ENCODE measurements at regions not wholly inside any gene's neighbourhood (a gene's known extent, or its start where the extent isn't known, plus 50 kb on each side); places are given as distances from the start of the nearest gene placed in this dataset.

DNA sequence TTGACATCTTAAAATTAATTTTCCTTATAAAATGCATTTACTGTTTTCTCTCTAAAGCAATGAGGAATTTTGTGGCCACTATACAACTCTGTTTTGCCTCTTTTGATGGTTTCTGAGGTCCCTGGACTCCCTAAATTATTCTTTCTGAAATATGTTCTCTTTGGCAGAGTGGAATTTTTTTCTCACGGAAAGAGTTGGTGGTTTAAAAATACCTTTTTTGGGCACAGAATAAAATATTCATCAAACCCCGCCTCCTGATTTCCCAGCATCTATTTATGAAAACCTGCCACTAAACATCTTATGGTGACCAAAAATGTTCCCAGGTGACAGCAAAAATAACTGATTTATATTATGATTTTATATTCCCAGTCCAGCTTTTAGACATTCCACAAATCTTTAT lies 165.3 kb upstream of the SYT6 start:
- no peak for DNase-seq (ENCODE audit: unreplicated experiment)
- Mint-ChIP-seq H3K4me1 (ENCODE audit: insufficient read depth, unreplicated experiment) (no peaks in the 10 kb centered on the region), H3K27ac (ENCODE audit: low read depth, unreplicated experiment) (no peak overlapping the region), H3K4me3 (ENCODE audit: unreplicated experiment) (no peak overlapping the region), H3K36me3 (ENCODE audit: insufficient read depth, unreplicated experiment) (no peaks in the 10 kb centered on the region), H3K9me3 (ENCODE audit: unreplicated experiment) (peaks cover 6% of the 10 kb centered on the region), H3K27me3 (ENCODE audit: insufficient read depth, unreplicated experiment) (no peaks in the 10 kb centered on the region)
- TF ChIP-seq, protein P1, sequence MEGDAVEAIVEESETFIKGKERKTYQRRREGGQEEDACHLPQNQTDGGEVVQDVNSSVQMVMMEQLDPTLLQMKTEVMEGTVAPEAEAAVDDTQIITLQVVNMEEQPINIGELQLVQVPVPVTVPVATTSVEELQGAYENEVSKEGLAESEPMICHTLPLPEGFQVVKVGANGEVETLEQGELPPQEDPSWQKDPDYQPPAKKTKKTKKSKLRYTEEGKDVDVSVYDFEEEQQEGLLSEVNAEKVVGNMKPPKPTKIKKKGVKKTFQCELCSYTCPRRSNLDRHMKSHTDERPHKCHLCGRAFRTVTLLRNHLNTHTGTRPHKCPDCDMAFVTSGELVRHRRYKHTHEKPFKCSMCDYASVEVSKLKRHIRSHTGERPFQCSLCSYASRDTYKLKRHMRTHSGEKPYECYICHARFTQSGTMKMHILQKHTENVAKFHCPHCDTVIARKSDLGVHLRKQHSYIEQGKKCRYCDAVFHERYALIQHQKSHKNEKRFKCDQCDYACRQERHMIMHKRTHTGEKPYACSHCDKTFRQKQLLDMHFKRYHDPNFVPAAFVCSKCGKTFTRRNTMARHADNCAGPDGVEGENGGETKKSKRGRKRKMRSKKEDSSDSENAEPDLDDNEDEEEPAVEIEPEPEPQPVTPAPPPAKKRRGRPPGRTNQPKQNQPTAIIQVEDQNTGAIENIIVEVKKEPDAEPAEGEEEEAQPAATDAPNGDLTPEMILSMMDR (IDR thresholded peaks at IDR 0.05; ENCODE audit: unreplicated experiment): no peak
- CTCF ChIA-PET: interaction anchor here (1.2 kb wide), 1 partner anchor 28 kb away, joined by 5 read pairs; no protein-coding TSS in a partner anchor
- POLR2A ChIA-PET: interaction anchor here (0.6 kb wide), 1 partner anchor 81 kb away, joined by 3 read pairs; no protein-coding TSS in a partner anchor
- intact Hi-C loops (cut with micrococcal nuclease): no loop called here
- no TSS peak for BruUV-seq (replicated peaks)

DNA sequence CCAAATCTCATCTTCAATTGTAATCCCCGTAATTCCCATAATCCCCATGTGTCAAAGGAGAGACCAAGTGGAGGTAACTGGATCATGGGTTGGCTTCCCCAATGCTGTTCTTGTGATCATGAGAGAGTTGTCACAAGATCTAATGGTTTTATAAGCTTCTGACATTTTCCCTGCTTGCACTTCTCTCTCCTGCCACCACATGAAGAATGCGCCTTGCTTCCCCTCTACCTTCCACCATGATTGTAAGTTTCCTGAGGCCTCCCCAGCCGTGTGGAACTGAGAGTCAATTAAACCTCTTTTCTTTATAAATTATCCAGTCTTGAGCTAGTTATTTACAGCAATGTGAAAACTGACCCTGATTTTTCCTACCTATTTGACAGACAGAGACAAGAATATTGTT lies 162.5 kb upstream of the SYT6 start:
- no peaks in the 10 kb centered on the region for H3K27me3 Mint-ChIP-seq (ENCODE audit: insufficient read depth, unreplicated experiment)
- no peak overlapping the region for H3K4me3 Mint-ChIP-seq (ENCODE audit: unreplicated experiment)
- TF ChIP-seq, protein P1 (IDR thresholded peaks at IDR 0.05; ENCODE audit: unreplicated experiment): no peak
- no peak overlapping the region for H3K27ac Mint-ChIP-seq (ENCODE audit: low read depth, unreplicated experiment)
- intact Hi-C loops (cut with micrococcal nuclease): no loop called here
- no peaks in the 10 kb centered on the region for H3K36me3 Mint-ChIP-seq (ENCODE audit: insufficient read depth, unreplicated experiment)
- no peaks in the 10 kb centered on the region for H3K4me1 Mint-ChIP-seq (ENCODE audit: insufficient read depth, unreplicated experiment)
- peaks cover 7% of the 10 kb centered on the region for H3K9me3 Mint-ChIP-seq (ENCODE audit: unreplicated experiment)
- no peak for DNase-seq (ENCODE audit: unreplicated experiment)
- POLR2A ChIA-PET: no interaction called here
- no TSS peak for BruUV-seq (replicated peaks)
- CTCF ChIA-PET: interaction anchor here (1.4 kb wide), 1 partner anchor 34 kb away, joined by 5 read pairs; no protein-coding TSS in a partner anchor

DNA sequence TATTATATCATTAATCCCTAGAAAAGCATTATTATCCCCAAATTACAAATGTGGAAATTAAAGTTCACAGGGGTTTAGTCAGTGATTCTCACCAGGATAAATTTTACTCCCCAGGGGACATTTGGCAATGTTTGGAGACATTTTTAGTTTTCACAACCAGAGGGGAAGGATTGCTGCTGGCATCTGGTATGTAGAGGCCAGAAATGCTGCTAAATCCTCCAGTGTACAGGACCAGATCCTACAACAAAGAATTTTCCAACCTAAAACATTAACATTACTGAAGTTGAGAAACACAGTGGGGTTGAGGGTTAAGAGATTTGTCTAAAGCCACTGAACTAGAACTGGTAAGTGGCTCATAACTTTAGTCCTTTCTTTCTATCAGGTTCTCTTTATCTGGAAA lies 162.0 kb upstream of the SYT6 start:
- intact Hi-C loops (cut with micrococcal nuclease): no loop called here
- no peak overlapping the region for H3K4me3 Mint-ChIP-seq (ENCODE audit: unreplicated experiment)
- H3K27me3 Mint-ChIP-seq (ENCODE audit: insufficient read depth, unreplicated experiment): no peaks in the 10 kb centered on the region
- no peak for DNase-seq (ENCODE audit: unreplicated experiment)
- no peaks in the 10 kb centered on the region for H3K36me3 Mint-ChIP-seq (ENCODE audit: insufficient read depth, unreplicated experiment)
- no peak overlapping the region for H3K27ac Mint-ChIP-seq (ENCODE audit: low read depth, unreplicated experiment)
- no TSS peak for BruUV-seq (replicated peaks)
- CTCF ChIA-PET: interaction anchor here (1.4 kb wide), 1 partner anchor 34 kb away, joined by 5 read pairs; no protein-coding TSS in a partner anchor
- POLR2A ChIA-PET: no interaction called here
- peaks cover 7% of the 10 kb centered on the region for H3K9me3 Mint-ChIP-seq (ENCODE audit: unreplicated experiment)
- TF ChIP-seq, protein P1 (IDR thresholded peaks at IDR 0.05; ENCODE audit: unreplicated experiment): no peak
- H3K4me1 Mint-ChIP-seq (ENCODE audit: insufficient read depth, unreplicated experiment): no peaks in the 10 kb centered on the region

DNA sequence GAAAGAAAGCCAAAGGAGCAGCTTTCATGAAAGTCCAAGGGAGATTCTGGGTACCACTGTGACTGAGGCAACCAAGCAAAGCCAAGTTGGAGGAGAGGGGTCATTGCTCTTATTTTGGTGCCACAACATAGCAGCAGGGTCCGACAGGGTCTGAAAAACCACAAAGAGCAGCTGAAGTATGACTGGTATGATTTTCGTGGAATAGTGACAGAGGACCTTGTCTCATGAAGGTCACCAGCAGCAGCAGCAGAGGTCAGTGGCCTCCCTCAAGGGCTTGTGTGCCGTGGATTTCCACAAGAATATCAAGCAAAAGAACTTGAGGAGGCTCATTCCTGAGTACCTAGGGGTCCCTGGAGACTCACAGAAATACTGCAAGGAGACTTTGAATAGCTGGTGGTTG lies 160.9 kb upstream of the SYT6 start:
- H3K4me1 Mint-ChIP-seq (ENCODE audit: insufficient read depth, unreplicated experiment): no peaks in the 10 kb centered on the region
- H3K27me3 Mint-ChIP-seq (ENCODE audit: insufficient read depth, unreplicated experiment): no peaks in the 10 kb centered on the region
- DNase-seq (ENCODE audit: unreplicated experiment): no peak
- no peak overlapping the region for H3K4me3 Mint-ChIP-seq (ENCODE audit: unreplicated experiment)
- BruUV-seq (replicated peaks): no TSS peak
- TF ChIP-seq, protein P1 (IDR thresholded peaks at IDR 0.05; ENCODE audit: unreplicated experiment): no peak
- intact Hi-C loops (cut with micrococcal nuclease): no loop called here
- H3K36me3 Mint-ChIP-seq (ENCODE audit: insufficient read depth, unreplicated experiment): no peaks in the 10 kb centered on the region
- peaks cover 7% of the 10 kb centered on the region for H3K9me3 Mint-ChIP-seq (ENCODE audit: unreplicated experiment)
- no peak overlapping the region for H3K27ac Mint-ChIP-seq (ENCODE audit: low read depth, unreplicated experiment)
- POLR2A ChIA-PET: no interaction called here
- CTCF ChIA-PET: no interaction called here

All from MCF 10A (cell line).